BJ (cell line): ENCODE measurements at regions not wholly inside any gene's neighbourhood (a gene's known extent, or its start where the extent isn't known, plus 50 kb on each side); places are given as distances from the start of the nearest gene placed in this dataset.

Experiments
- CTCF ChIA-PET: fragments of 350-600 bp; formaldehyde crosslinking; extraction: SDS; loops from one replicate; lab custom pipeline; 2021; ENCODE audit warnings: antibody characterized with exemption, inconsistent platforms; lab: Yijun Ruan, JAX
- POLR2A ChIA-PET: fragments of 300-600 bp; sonication (Branson Sonifier 250); formaldehyde crosslinking; extraction: SDS; loops from one replicate; lab custom pipeline; 2021; ENCODE audit warnings: antibody characterized with exemption; lab: Charles Lee
- DNase-seq: peaks from one replicate; pipeline ENCODE4 v3.0.0-alpha.2; 2011; ENCODE audit warnings: low read depth
- H3K27me3 ChIP-seq: 2 replicates; pipeline ENCODE4 v1.6.0; 2011; ENCODE audit warnings: low read length; ENCODE audit not compliant: control insufficient read depth, insufficient read depth
- H3K36me3 ChIP-seq: 2 replicates; pipeline ENCODE4 v1.5.1; 2011; ENCODE audit warnings: low read length; ENCODE audit not compliant: control insufficient read depth, insufficient read depth
- H3K4me3 ChIP-seq: 2 replicates; pipeline ENCODE4 v1.5.1; 2011; ENCODE audit warnings: low read depth, mild to moderate bottlenecking, control low read depth, low read length
- CTCF ChIP-seq: IDR thresholded peaks from 2 replicates; pipeline ENCODE4 v1.5.1; 2011; ENCODE audit warnings: low read depth, mild to moderate bottlenecking, control low read depth, inconsistent platforms, low read length, moderate library complexity; ENCODE audit not compliant: insufficient read depth

- CTCF ChIA-PET, result interaction anchor here (0.7 to 1.1 kb wide), 3 partner anchors 17 to 189 kb away, joined by 3 to 4 read pairs (median 4); no protein-coding TSS in a partner anchor
- no peaks in the 10 kb centered on the region for H3K27me3 ChIP-seq
- POLR2A ChIA-PET, result interaction anchor here (0.6 kb wide), 1 partner anchor 219 kb away, joined by 5 read pairs; no protein-coding TSS in a partner anchor
- H3K4me3 ChIP-seq, result no peak overlapping the region
- H3K36me3 ChIP-seq, result no peaks in the 10 kb centered on the region
- TF ChIP-seq CTCF, result no peak
- no peak for DNase-seq
These were observed 295.6 kb upstream of the RASGRP1 start for GRCh38 chr15:38860253-38860652.

GRCh38 chr15:38860674-38861073 is 296.1 kb upstream of the RASGRP1 start:
- no peak for DNase-seq
- Histone ChIP-seq H3K4me3 (no peak overlapping the region), H3K36me3 (no peaks in the 10 kb centered on the region), H3K27me3 (no peaks in the 10 kb centered on the region)
- ChIA-PET CTCF (interaction anchor here (0.7 to 1.1 kb wide), 3 partner anchors 17 to 188 kb away, joined by 3 to 4 read pairs (median 4); no protein-coding TSS in a partner anchor), POLR2A (interaction anchor here (0.6 kb wide), 1 partner anchor 219 kb away, joined by 5 read pairs; no protein-coding TSS in a partner anchor)
- no peak for TF ChIP-seq CTCF

GRCh38 chr15:38861108-38861507 is 296.5 kb upstream of the RASGRP1 start:
- H3K36me3 ChIP-seq, result no peaks in the 10 kb centered on the region
- ChIA-PET POLR2A (no interaction called here), CTCF (interaction anchor here (1.1 kb wide), 1 partner anchor 18 kb away, joined by 4 read pairs; no protein-coding TSS in a partner anchor)
- H3K4me3 ChIP-seq, result no peak overlapping the region
- DNase-seq, result no peak
- TF ChIP-seq CTCF, result no peak
- H3K27me3 ChIP-seq, result no peaks in the 10 kb centered on the region

GRCh38 chr15:38862099-38862498 is 297.5 kb upstream of the RASGRP1 start:
- no peak for DNase-seq
- Histone ChIP-seq H3K27me3 (no peaks in the 10 kb centered on the region), H3K36me3 (no peaks in the 10 kb centered on the region), H3K4me3 (no peak overlapping the region)
- ChIA-PET CTCF (interaction anchor here (1.1 to 1.6 kb wide), 2 partner anchors 17 to 43 kb away, joined by 3 to 5 read pairs; no protein-coding TSS in a partner anchor), POLR2A (interaction anchor here (1.0 kb wide), 1 partner anchor 16 kb away, joined by 3 read pairs; no protein-coding TSS in a partner anchor)
- TF ChIP-seq CTCF, result no peak

- TF ChIP-seq CTCF, result no peak
- H3K27me3 ChIP-seq, result no peaks in the 10 kb centered on the region
- POLR2A ChIA-PET, result interaction anchor here (0.6 to 1.0 kb wide), 3 partner anchors 42 to 398 kb away, joined by 3 to 4 read pairs (median 4); no protein-coding TSS in a partner anchor
- H3K36me3 ChIP-seq, result no peaks in the 10 kb centered on the region
- H3K4me3 ChIP-seq, result no peak overlapping the region
- CTCF ChIA-PET, result interaction anchor here (1.0 to 2.5 kb wide), 6 partner anchors 9 to 156 kb away, joined by 3 to 9 read pairs (median 7); no protein-coding TSS in a partner anchor
- DNase-seq, result no peak
These were observed 298.8 kb upstream of the RASGRP1 start for GRCh38 chr15:38863381-38863780.
